Ureter (tissue), 1 donor: ENCODE measurements at regions not wholly inside any gene's neighbourhood (a gene's known extent, or its start where the extent isn't known, plus 50 kb on each side); places are given as distances from the start of the nearest gene placed in this dataset.
"Not testable (repeated sequence)": the region's sequence is repeated elsewhere in the genome, so short reads cannot be mapped to it uniquely, and the experiment has no call there.

ENCODE experiments used
- DNase-seq: peaks from one replicate; pipeline ENCODE4 v3.0.0-alpha.2; 2020; ENCODE audit warnings: low spot score
- donor health status: DM: yes; HTN: yes; CAD: no.

- DNase-seq: no peak
Observed at GRCh38 chr2:205865056-205865455, 182.8 kb downstream of the NRP2 start.

- DNase-seq: no peak
Observed at GRCh38 chr2:205864491-205864890, 182.2 kb downstream of the NRP2 start.

GRCh38 chr2:205862761-205863160 is 180.5 kb downstream of the NRP2 start:
- DNase-seq: not testable (repeated sequence)

- DNase-seq: no peak
Observed at GRCh38 chr2:205860885-205861284, 178.6 kb downstream of the NRP2 start.

GRCh38 chr2:205860181-205860580 is 177.9 kb downstream of the NRP2 start:
- DNase-seq: no peak

GRCh38 chr2:205858881-205859441 is 176.7 kb downstream of the NRP2 start:
- DNase-seq: no peak

GRCh38 chr2:205858275-205858674 is 176.0 kb downstream of the NRP2 start:
- no peak for DNase-seq

- no peak for DNase-seq
Observed at GRCh38 chr2:205857520-205858237, 175.4 kb downstream of the NRP2 start.

GRCh38 chr2:205852457-205852856 is 170.2 kb downstream of the NRP2 start:
- DNase-seq: no peak

GRCh38 chr2:205850611-205851010 is 168.3 kb downstream of the NRP2 start:
- no peak for DNase-seq

- no peak for DNase-seq
Observed at GRCh38 chr2:205850132-205850531, 167.8 kb downstream of the NRP2 start.

- no peak for DNase-seq
Observed at GRCh38 chr2:205849136-205849535, 166.8 kb downstream of the NRP2 start.

GRCh38 chr2:205848601-205849000 is 166.3 kb downstream of the NRP2 start:
- DNase-seq: no peak
